GM19455 (cell line): ENCODE measurements at regions not wholly inside any gene's neighbourhood (a gene's known extent, or its start where the extent isn't known, plus 50 kb on each side); places are given as distances from the start of the nearest gene placed in this dataset.
"Not testable (repeated sequence)": the region's sequence is repeated elsewhere in the genome, so short reads cannot be mapped to it uniquely, and the experiment has no call there.

ENCODE experiments used
- ATAC-seq: cut with Tn5 transposase; IDR thresholded peaks from one replicate; pipeline ENCODE4 v1.9.1; 2021; ENCODE audit not compliant: unreplicated experiment

GRCh38 chr7:67604461-67605386 is 608.1 kb downstream of the TYW1 start:
- ATAC-seq, result no peak

- no peak for ATAC-seq
These were observed 612.2 kb downstream of the TYW1 start for GRCh38 chr7:67608806-67609205.

GRCh38 chr7:67610897-67611296 is 614.3 kb downstream of the TYW1 start:
- no peak for ATAC-seq

- no peak for ATAC-seq
These were observed 618.2 kb downstream of the TYW1 start for GRCh38 chr7:67614843-67615242.

GRCh38 chr7:67616517-67616916 is 619.9 kb downstream of the TYW1 start:
- ATAC-seq, result no peak

- ATAC-seq, result no peak
These were observed 622.0 kb downstream of the TYW1 start for GRCh38 chr7:67618556-67619162.

- no peak for ATAC-seq
These were observed 622.5 kb downstream of the TYW1 start for GRCh38 chr7:67619175-67619574.

GRCh38 chr7:67620216-67620933 is 623.7 kb downstream of the TYW1 start:
- ATAC-seq, result no peak

GRCh38 chr7:67621704-67622103 is 625.1 kb downstream of the TYW1 start:
- no peak for ATAC-seq

- no peak for ATAC-seq
These were observed 628.7 kb downstream of the TYW1 start for GRCh38 chr7:67625257-67625737.

GRCh38 chr7:67631476-67631875 is 634.8 kb downstream of the TYW1 start:
- no peak for ATAC-seq

- ATAC-seq, result no peak
These were observed 638.6 kb downstream of the TYW1 start for GRCh38 chr7:67635271-67635670.

- no peak for ATAC-seq
These were observed 639.9 kb downstream of the TYW1 start for GRCh38 chr7:67636348-67637022.

- no peak for ATAC-seq
These were observed 640.4 kb downstream of the TYW1 start for GRCh38 chr7:67637023-67637358.

GRCh38 chr7:67642542-67642941 is 645.9 kb downstream of the TYW1 start:
- ATAC-seq, result not testable (repeated sequence)

- no peak for ATAC-seq
These were observed 647.5 kb downstream of the TYW1 start for GRCh38 chr7:67644151-67644550.

GRCh38 chr7:67652937-67653336 is 656.3 kb downstream of the TYW1 start:
- ATAC-seq, result no peak

GRCh38 chr7:67653856-67654454 is 657.3 kb downstream of the TYW1 start:
- ATAC-seq, result no peak

- ATAC-seq, result no peak
These were observed 658.0 kb downstream of the TYW1 start for GRCh38 chr7:67654642-67655041.

- ATAC-seq, result no peak
These were observed 658.5 kb downstream of the TYW1 start for GRCh38 chr7:67655168-67655567.

GRCh38 chr7:67659091-67659490 is 662.5 kb downstream of the TYW1 start:
- ATAC-seq, result no peak
